ENCODE measurements at regions not wholly inside any gene's neighbourhood (a gene's known extent, or its start where the extent isn't known, plus 50 kb on each side); places are given as distances from the start of the nearest gene placed in this dataset.

- H3K27ac ChIP-seq (ENCODE audit: low read depth, low read length, poor library complexity, severe bottlenecking), result no peak overlapping the region
These were observed 746.5 kb upstream of the CHRM3 start for GRCh38 chr1:238639861-238640260.

GRCh38 chr1:238628110-238628509 lies 737.4 kb upstream of the ZP4 start:
- no peak for DNase-seq (ENCODE audit: low spot score)
- ChIA-PET CTCF (ENCODE audit: unreplicated experiment) (no interaction called here), POLR2A (no interaction called here)
- Histone ChIP-seq H3K27ac (ENCODE audit: low read depth, low read length, poor library complexity, severe bottlenecking) (no peak overlapping the region), H3K79me2 (ENCODE audit: insufficient read depth, low read depth, low read length) (no peaks in the 10 kb centered on the region), H3K36me3 (ENCODE audit: insufficient read depth, low read length) (no peaks in the 10 kb centered on the region), H3K9me3 (ENCODE audit: low read length) (no peaks in the 10 kb centered on the region), H4K20me1 (ENCODE audit: insufficient read depth, low read length) (no peaks in the 10 kb centered on the region), H2AFZ (ENCODE audit: low read length) (no peak overlapping the region), H3K4me2 (ENCODE audit: low read length) (no peak overlapping the region), H3K4me1 (ENCODE audit: insufficient read depth, low read length, poor library complexity, severe bottlenecking) (no peaks in the 10 kb centered on the region), H3K9me2 (ENCODE audit: insufficient read depth, low read length) (no peaks in the 10 kb centered on the region), H3K4me3 (ENCODE audit: low read depth, low read length, poor library complexity, severe bottlenecking) (no peak overlapping the region)
- intact Hi-C loops (cut with micrococcal nuclease; ENCODE audit: unreplicated experiment), result no loop called here
- no TSS peak for BruUV-seq (replicated peaks)
- no peak for TF ChIP-seq EZH2phosphoT487 (IDR thresholded peaks at IDR 0.05; ENCODE audit: borderline replicate concordance, low read depth, low read length)

More at GRCh38 chr1:238639861-238640260, 746.5 kb upstream of the CHRM3 start:
- no peaks in the 10 kb centered on the region for H3K4me1 ChIP-seq (ENCODE audit: insufficient read depth, low read length, poor library complexity, severe bottlenecking)
- no peaks in the 10 kb centered on the region for H4K20me1 ChIP-seq (ENCODE audit: insufficient read depth, low read length)
- ChIA-PET CTCF (ENCODE audit: unreplicated experiment) (no interaction called here), POLR2A (no interaction called here)
- DNase-seq (ENCODE audit: low spot score), result no peak
- intact Hi-C loops (cut with micrococcal nuclease; ENCODE audit: unreplicated experiment), result no loop called here
- H3K36me3 ChIP-seq (ENCODE audit: insufficient read depth, low read length), result no peaks in the 10 kb centered on the region
- no peaks in the 10 kb centered on the region for H3K9me3 ChIP-seq (ENCODE audit: low read length)
- no peak overlapping the region for H3K4me3 ChIP-seq (ENCODE audit: low read depth, low read length, poor library complexity, severe bottlenecking)
- H3K4me2 ChIP-seq (ENCODE audit: low read length), result no peak overlapping the region
- no TSS peak for BruUV-seq (replicated peaks)
- no peaks in the 10 kb centered on the region for H3K79me2 ChIP-seq (ENCODE audit: insufficient read depth, low read depth, low read length)
- H3K9me2 ChIP-seq (ENCODE audit: insufficient read depth, low read length), result no peaks in the 10 kb centered on the region
- TF ChIP-seq EZH2phosphoT487 (IDR thresholded peaks at IDR 0.05; ENCODE audit: borderline replicate concordance, low read depth, low read length) (no peak), CTCF (conservative IDR thresholded peaks at IDR 0.05; ENCODE audit: low read length) (no peak)
- H2AFZ ChIP-seq (ENCODE audit: low read length), result no peak overlapping the region

- intact Hi-C loops (cut with micrococcal nuclease; ENCODE audit: unreplicated experiment), result no loop called here
- no TSS peak for BruUV-seq (replicated peaks)
These were observed 734.1 kb upstream of the ZP4 start for GRCh38 chr1:238624776-238625175.

More at GRCh38 chr1:238624776-238625175, 734.1 kb upstream of the ZP4 start:
- no peak overlapping the region for H3K4me2 ChIP-seq (ENCODE audit: low read length)
- H3K79me2 ChIP-seq (ENCODE audit: insufficient read depth, low read depth, low read length), result no peaks in the 10 kb centered on the region
- TF ChIP-seq CTCF (conservative IDR thresholded peaks at IDR 0.05; ENCODE audit: low read length) (no peak), EZH2phosphoT487 (IDR thresholded peaks at IDR 0.05; ENCODE audit: borderline replicate concordance, low read depth, low read length) (no peak)
- H3K9me3 ChIP-seq (ENCODE audit: low read length), result no peaks in the 10 kb centered on the region
- no peak overlapping the region for H3K4me3 ChIP-seq (ENCODE audit: low read depth, low read length, poor library complexity, severe bottlenecking)
- H3K27ac ChIP-seq (ENCODE audit: low read depth, low read length, poor library complexity, severe bottlenecking), result no peak overlapping the region
- POLR2A ChIA-PET, result no interaction called here
- H3K9me2 ChIP-seq (ENCODE audit: insufficient read depth, low read length), result no peaks in the 10 kb centered on the region
- H4K20me1 ChIP-seq (ENCODE audit: insufficient read depth, low read length), result no peaks in the 10 kb centered on the region
- no peaks in the 10 kb centered on the region for H3K4me1 ChIP-seq (ENCODE audit: insufficient read depth, low read length, poor library complexity, severe bottlenecking)
- no peaks in the 10 kb centered on the region for H3K36me3 ChIP-seq (ENCODE audit: insufficient read depth, low read length)
- CTCF ChIA-PET (ENCODE audit: unreplicated experiment), result no interaction called here
- DNase-seq (ENCODE audit: low spot score), result no peak
- H2AFZ ChIP-seq (ENCODE audit: low read length), result no peak overlapping the region

Measured in OCI-LY7 (cell line).